ENCODE measurements at regions not wholly inside any gene's neighbourhood (a gene's known extent, or its start where the extent isn't known, plus 50 kb on each side); places are given as distances from the start of the nearest gene placed in this dataset.
"Not testable (repeated sequence)": the region's sequence is repeated elsewhere in the genome, so short reads cannot be mapped to it uniquely, and the experiment has no call there.

DNA sequence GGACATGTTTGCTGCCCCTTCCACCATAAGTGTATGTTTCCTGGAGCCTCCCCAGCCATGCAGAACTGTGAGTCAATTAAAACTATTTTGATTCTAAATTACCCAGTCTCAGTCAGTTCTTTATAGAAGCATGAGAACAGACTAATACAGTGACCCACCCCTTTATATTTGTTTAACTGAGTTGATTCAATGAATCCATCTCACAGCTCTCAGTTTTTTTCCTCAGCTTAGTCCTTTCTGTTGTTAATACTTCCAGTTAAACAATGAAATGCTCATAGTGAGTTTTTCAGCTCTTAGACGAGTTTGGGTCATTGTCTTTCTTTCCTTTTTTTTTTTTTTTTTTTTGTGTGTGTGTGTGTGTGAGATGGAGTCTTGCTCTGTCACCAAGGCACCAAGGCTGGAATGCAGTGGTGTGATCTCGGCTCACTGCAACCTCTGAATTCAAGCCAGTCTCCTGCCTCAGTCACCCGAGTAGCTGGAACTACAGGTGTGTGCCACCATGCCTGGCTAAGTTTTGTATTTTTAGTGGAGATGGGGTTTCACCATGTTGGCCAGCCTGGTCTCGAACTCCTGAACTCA, 627.4 kb downstream of the SPATA31A7 start:
- H3K27me3 ChIP-seq; H3K4me1 ChIP-seq (ENCODE audit: control insufficient read depth in 1 of 2, insufficient read depth in 1 of 2, low read depth in 1 of 2, low read length in 1 of 2); H3K4me3 ChIP-seq (ENCODE audit: low read depth in 1 of 2, low read length in 1 of 2); H3K27ac ChIP-seq; H3K36me3 ChIP-seq; H3K9me3 ChIP-seq: not testable (repeated sequence)

DNA sequence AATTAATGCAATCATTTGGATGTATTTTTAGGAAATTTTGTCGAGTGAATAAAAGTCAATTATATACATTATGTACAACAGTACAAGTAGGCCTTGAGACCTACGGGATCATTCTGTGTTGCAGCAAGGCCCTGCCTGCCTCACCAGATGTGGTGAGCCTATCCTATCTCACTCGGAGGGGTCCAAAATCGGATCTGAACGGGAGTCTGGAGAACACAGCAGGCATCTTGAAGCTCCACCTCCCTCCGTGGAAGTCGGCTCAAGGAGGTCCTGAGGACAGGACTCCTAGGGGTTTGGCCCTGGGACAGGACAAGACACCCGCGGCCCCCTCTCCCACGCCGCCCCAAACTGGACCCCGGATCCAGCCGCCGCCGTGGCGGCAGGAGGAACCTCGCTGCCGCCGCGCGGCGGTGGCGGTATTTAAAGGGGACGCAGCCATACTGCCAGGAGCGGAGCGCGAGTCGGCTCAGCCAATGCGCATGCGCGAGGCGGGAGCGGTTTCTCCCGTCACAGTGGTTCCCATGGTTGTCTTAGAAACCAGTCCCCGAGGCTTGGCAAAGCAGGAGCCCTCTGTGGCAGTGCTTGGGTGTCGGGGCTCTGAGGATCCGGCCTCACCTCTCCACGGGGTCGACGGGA, 663.9 kb downstream of the SPATA31A7 start:
- H3K9me3 ChIP-seq; H3K36me3 ChIP-seq; H3K27me3 ChIP-seq; H3K4me1 ChIP-seq (ENCODE audit: control insufficient read depth in 1 of 2, insufficient read depth in 1 of 2, low read depth in 1 of 2, low read length in 1 of 2); H3K27ac ChIP-seq: not testable (repeated sequence)
- peak overlapping the region in 1 of 2 experiments; percentile 40 for H3K4me3 ChIP-seq (ENCODE audit: low read depth in 1 of 2, low read length in 1 of 2)

DNA sequence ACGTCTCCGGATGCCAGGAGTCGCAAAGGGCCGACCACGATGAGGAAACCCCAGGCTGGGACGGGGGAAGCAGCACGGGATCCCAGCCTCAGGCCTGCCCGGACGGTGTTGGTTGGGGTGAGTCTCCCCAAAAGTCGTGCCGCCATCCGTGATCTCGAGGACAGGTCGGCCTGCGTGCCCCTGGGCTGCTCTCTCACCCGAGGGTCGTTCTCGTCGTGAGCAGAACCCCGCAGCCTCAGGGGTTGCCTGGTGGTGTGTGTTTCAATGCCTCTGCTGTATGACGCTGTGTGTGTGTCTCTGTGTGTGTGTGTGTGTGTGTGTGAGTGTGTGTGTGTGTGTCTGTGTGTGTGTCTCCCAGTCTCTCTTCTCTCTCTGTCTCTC, 664.4 kb downstream of the SPATA31A7 start:
- H3K9me3 ChIP-seq; H3K36me3 ChIP-seq; H3K27me3 ChIP-seq; H3K4me1 ChIP-seq (ENCODE audit: control insufficient read depth in 1 of 2, insufficient read depth in 1 of 2, low read depth in 1 of 2, low read length in 1 of 2); H3K27ac ChIP-seq: not testable (repeated sequence)
- peak overlapping the region in 1 of 2 experiments; percentile 40 for H3K4me3 ChIP-seq (ENCODE audit: low read depth in 1 of 2, low read length in 1 of 2)

DNA sequence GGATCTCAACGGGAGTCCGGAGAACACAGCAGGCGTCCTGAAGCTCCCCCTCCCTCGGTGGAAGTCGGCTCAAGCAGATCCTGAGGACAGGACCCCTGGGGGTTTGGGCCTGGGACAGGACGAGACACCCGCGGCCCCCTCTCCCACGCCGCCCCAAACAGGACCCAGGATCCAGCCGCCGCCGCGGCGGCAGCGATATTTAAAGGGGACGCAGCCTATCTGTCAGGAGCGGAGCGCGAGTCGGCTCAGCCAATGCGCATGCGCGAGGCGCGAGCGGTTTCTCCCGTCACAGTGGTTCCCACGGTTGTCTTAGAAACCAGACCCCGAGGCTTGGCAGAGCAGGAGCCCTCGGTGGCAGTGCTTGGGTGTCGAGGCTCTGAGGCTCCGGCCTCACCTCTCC, 666.4 kb downstream of the SPATA31A7 start:
- H3K27ac ChIP-seq; H3K27me3 ChIP-seq; H3K4me3 ChIP-seq (ENCODE audit: low read depth in 1 of 2, low read length in 1 of 2); H3K36me3 ChIP-seq; H3K9me3 ChIP-seq; H3K4me1 ChIP-seq (ENCODE audit: control insufficient read depth in 1 of 2, insufficient read depth in 1 of 2, low read depth in 1 of 2, low read length in 1 of 2): not testable (repeated sequence)

DNA sequence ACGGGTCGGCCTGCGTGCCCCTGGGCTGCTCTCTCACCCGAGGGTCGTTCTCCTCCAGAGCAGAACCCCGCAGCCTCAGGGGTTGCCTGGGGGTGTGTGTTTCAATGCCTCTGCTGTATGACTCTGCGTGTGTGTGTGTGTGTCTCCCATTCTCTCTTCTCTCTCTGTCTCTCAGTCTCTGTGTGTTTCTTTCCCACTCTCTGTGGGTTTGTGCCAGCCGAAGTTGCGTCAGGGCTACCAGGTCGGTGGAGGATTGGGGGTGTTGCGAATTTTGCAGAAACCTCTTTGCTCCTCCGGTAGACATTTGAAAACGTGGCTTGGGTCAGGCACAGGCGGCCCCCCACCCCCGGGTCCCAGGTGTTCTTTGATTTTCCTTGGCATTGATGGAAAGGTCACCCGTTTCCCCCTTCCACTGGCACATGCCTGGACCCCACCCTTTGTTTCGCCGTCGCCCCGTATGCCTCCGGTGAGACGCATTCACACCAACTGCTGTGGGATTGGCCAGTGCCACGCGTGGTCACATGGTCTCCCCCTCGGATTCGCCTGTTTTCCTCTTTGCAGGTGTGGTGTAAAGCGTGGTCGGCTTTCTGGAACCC, 667.1 kb downstream of the SPATA31A7 start:
- H3K9me3 ChIP-seq; H3K27ac ChIP-seq; H3K27me3 ChIP-seq; H3K4me3 ChIP-seq (ENCODE audit: low read depth in 1 of 2, low read length in 1 of 2); H3K4me1 ChIP-seq (ENCODE audit: control insufficient read depth in 1 of 2, insufficient read depth in 1 of 2, low read depth in 1 of 2, low read length in 1 of 2); H3K36me3 ChIP-seq: not testable (repeated sequence)

DNA sequence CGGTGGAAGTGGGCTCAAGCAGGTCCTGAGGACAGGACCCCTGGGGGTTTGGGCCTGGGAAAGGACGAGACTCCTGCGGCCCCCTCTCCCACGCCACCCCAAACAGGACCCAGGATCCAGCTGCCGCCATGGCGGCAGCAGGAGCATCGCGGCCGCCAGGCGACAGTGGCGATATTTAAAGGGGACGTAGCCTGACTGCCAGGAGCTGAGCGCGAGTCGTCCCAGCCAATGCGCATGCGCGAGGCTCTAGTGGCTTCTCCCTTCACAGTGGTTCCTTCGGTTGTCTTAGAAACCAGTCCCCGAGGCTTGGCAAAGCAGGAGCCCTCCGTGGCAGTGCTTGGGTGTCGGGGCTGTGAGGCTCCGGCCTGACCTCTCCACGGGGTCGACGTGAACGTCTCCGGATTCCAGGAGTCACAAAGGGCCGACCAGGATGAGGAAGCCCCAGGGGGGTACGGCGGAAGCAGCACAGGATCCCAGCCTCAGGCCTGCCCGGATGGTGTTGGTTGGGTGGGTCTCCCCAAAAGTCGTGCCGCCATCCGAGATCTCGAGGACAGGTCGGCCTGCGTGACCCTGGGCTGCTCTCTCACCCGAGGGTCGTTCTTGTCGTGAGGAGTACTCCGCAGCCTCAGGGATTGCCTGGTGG, 668.0 kb downstream of the SPATA31A7 start:
- not testable (repeated sequence) for H3K4me1 ChIP-seq (ENCODE audit: control insufficient read depth in 1 of 2, insufficient read depth in 1 of 2, low read depth in 1 of 2, low read length in 1 of 2); H3K36me3 ChIP-seq; H3K27ac ChIP-seq; H3K4me3 ChIP-seq (ENCODE audit: low read depth in 1 of 2, low read length in 1 of 2); H3K9me3 ChIP-seq; H3K27me3 ChIP-seq

DNA sequence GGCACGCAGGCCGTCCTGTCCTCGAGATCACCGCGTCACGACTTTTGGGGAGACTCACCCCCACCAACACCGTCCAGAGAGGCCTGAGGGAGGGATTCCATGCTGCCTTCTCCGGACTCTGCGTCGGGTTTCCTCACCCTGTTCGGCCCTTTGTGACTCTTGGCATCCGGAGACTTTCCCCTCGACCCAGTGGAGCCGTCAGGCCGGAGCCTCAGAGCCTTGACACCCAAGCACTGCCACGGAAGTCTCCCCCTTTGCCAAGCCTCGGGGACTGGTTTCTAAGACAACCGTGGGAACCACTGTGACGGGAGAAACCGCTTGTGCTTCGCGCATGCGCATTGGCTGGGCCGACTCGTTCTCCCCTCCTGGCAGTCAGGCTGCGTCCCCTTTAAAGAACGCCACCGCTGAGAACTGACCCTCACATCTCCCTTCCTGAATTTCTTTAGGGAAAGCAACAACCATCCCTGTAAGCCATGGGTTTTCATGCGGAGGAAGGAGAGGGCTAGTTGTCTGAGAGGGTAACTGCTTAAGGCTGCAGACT, 672.7 kb downstream of the SPATA31A7 start:
- not testable (repeated sequence) for H3K27me3 ChIP-seq; H3K27ac ChIP-seq; H3K9me3 ChIP-seq; H3K36me3 ChIP-seq; H3K4me1 ChIP-seq (ENCODE audit: control insufficient read depth in 1 of 2, insufficient read depth in 1 of 2, low read depth in 1 of 2, low read length in 1 of 2); H3K4me3 ChIP-seq (ENCODE audit: low read depth in 1 of 2, low read length in 1 of 2)

DNA sequence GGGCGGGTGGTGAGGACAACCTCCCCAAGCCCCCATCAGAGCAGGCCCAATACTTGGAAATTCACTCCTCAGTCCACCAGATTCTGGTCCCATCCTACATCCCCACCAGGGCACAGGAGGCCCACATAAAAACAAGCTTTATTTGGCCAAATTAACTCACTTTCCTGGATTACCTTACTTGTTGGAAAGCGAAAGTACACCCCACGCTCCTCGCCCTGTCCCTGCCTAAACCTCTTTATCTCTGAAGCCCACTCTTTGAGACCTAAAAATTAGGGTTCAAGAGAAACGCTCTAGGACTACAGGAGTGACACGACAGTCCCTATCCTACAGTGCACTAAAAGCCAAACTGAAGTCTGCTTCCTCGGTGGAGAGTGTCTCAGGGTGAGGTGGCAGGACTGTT, 674.6 kb downstream of the SPATA31A7 start:
- not testable (repeated sequence) for H3K27ac ChIP-seq; H3K9me3 ChIP-seq; H3K4me1 ChIP-seq (ENCODE audit: control insufficient read depth in 1 of 2, insufficient read depth in 1 of 2, low read depth in 1 of 2, low read length in 1 of 2); H3K4me3 ChIP-seq (ENCODE audit: low read depth in 1 of 2, low read length in 1 of 2); H3K36me3 ChIP-seq; H3K27me3 ChIP-seq

DNA sequence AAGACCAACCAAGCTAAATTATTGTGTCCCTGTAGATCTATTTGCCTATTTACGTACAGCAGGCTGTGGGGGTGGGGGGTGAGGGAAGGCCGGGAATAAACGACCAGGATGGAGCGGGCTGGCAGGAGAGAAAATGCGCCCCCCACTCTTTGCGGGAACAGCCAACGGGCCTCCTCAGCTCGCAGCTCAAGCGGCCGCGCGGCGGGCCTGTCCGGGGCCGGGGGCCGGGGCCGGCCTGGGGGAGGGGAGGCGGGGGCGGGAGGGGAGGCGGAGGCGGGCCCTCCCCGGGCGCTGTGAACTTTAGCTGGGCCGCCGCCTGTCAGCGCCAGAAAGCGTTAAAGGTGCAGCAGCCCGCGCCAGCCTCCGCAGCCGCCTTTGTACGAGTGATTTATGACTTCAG, 679.1 kb downstream of the SPATA31A7 start:
- not testable (repeated sequence) for H3K36me3 ChIP-seq, H3K9me3 ChIP-seq

DNA sequence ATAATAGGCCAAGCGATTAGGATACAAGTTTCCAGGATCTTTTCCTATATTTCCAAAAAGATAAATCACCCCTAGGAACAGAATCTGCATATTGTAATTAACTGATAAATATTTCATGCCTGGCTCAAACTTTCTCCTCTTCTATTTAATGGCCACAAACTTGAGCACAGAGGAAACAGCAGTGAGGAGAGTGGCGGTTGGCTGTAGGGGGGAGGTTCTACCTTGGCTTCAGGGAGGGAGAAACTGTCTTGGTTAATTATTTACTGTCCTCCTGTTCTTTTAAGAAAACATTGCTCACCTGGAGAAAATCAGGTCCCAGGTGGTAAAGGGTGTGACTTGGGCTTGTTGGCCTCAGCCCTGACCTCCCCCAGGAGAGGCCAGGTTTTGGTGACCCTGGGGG, 682.5 kb downstream of the SPATA31A7 start:
- not testable (repeated sequence) for H3K9me3 ChIP-seq; H3K27ac ChIP-seq; H3K4me1 ChIP-seq (ENCODE audit: control insufficient read depth in 1 of 2, insufficient read depth in 1 of 2, low read depth in 1 of 2, low read length in 1 of 2); H3K36me3 ChIP-seq; H3K4me3 ChIP-seq (ENCODE audit: low read depth in 1 of 2, low read length in 1 of 2); H3K27me3 ChIP-seq

More for the DNA sequence above, 679.1 kb downstream of the SPATA31A7 start:
- H3K27me3 ChIP-seq; H3K4me3 ChIP-seq (ENCODE audit: low read depth in 1 of 2, low read length in 1 of 2); H3K27ac ChIP-seq; H3K4me1 ChIP-seq (ENCODE audit: control insufficient read depth in 1 of 2, insufficient read depth in 1 of 2, low read depth in 1 of 2, low read length in 1 of 2): not testable (repeated sequence)
